Esophagus muscularis mucosa (tissue), 4 donors: ENCODE measurements at regions not wholly inside any gene's neighbourhood (a gene's known extent, or its start where the extent isn't known, plus 50 kb on each side); places are given as distances from the start of the nearest gene placed in this dataset.

Experiments used
- DNase-seq: peaks from one replicate; pipeline ENCODE4 v3.0.0-alpha.2; 2017; ENCODE audit errors: extremely low spot score
- H3K27ac ChIP-seq, 4 donors: fragments of 200-600 bp; sonication (generic); replicated peaks in 1 of 4; 1 replicate in 3 of 4; 2 replicates in 1 of 4; pipeline ENCODE4 v1.5.1; 2016 to 2019; ENCODE audit warnings: mild to moderate bottlenecking in 1 of 4
- H3K27me3 ChIP-seq, 4 donors: fragments of 200-600 bp; sonication (generic); one replicate each; pipeline versions ENCODE4 v1.5.1 to v1.6.0; 2016 to 2019
- H3K36me3 ChIP-seq, 4 donors: fragments of 200-600 bp; sonication (generic); one replicate each; pipeline ENCODE4 v1.5.1; 2016 to 2019
- H3K4me1 ChIP-seq, 4 donors: fragments of 200-600 bp; sonication (generic); one replicate each; pipeline ENCODE4 v1.5.1; 2016 to 2019
- H3K4me3 ChIP-seq, 4 donors: fragments of 200-600 bp; sonication (generic); 1 replicate in 2 of 4; 2 replicates in 2 of 4; pipeline ENCODE4 v1.5.1; 2016 to 2019; ENCODE audit warnings: mild to moderate bottlenecking in 4 of 4, moderate library complexity in 1 of 4
- H3K9me3 ChIP-seq, 4 donors: fragments of 200-600 bp; sonication (generic); 1 replicate in 3 of 4; 2 replicates in 1 of 4; pipeline ENCODE4 v1.5.1; 2016 to 2019
- CTCF ChIP-seq, 3 experiments: fragments of 200-600 bp in 2 of 3; fragments of 450-650 bp in 1 of 3; sonication (generic) in 2 of 3; IDR thresholded peaks; one replicate each; pipeline ENCODE4 v1.5.1; 2017 to 2019; ENCODE audit warnings: antibody characterized with exemption in 3 of 3, mild to moderate bottlenecking in 2 of 3, moderate library complexity in 1 of 3
- EP300 ChIP-seq: sonication (generic); formaldehyde crosslinking; IDR thresholded peaks from one replicate; pipeline ENCODE4 v1.6.1; 2017; ENCODE audit warnings: antibody characterized with exemption
- POLR2A ChIP-seq: fragments of 450-650 bp; IDR thresholded peaks from one replicate; pipeline ENCODE4 v1.6.1; 2017; ENCODE audit warnings: antibody characterized with exemption, moderate library complexity, mild to moderate bottlenecking, low read depth
- POLR2AphosphoS5 ChIP-seq, 2 donors: sonication (generic); formaldehyde crosslinking; IDR thresholded peaks; one replicate each; pipeline ENCODE4 v1.6.1; 2017; ENCODE audit warnings: antibody characterized with exemption in 2 of 2
- WGBS: methylation state at CpG from one replicate; pipeline ENCODE4 v1.1.5; 2018; 5-methylcytosine and 5-hydroxymethylcytosine counted together
- intact Hi-C: fragments of 100-400 bp; cut with DNase I; formaldehyde crosslinking; loops from one replicate; pipeline ENCODE4 v1.15.1; 2023

GRCh38 chr2:176727696-176728095 lies 458.5 kb downstream of the MTX2 start:
- TF ChIP-seq CTCF (IDR thresholded peaks at IDR 0.05) (no peak), POLR2A (no peak), POLR2AphosphoS5 (IDR thresholded peaks at IDR 0.05) (no peak), EP300 (no peak)
- no peaks in the 10 kb centered on the region for H3K9me3 ChIP-seq
- H3K4me1 ChIP-seq = peaks cover 8 to 17% (median 16%) of the 10 kb centered on the region in 4 donors
- intact Hi-C loops = no loop called here
- H3K27ac ChIP-seq = no peak overlapping the region
- WGBS = 89% methylated on average over 4 of the region's 4 CpGs
- H3K27me3 ChIP-seq = no peaks in the 10 kb centered on the region
- H3K4me3 ChIP-seq = no peak overlapping the region
- H3K36me3 ChIP-seq = no peaks in the 10 kb centered on the region
- no peak for DNase-seq

DNA sequence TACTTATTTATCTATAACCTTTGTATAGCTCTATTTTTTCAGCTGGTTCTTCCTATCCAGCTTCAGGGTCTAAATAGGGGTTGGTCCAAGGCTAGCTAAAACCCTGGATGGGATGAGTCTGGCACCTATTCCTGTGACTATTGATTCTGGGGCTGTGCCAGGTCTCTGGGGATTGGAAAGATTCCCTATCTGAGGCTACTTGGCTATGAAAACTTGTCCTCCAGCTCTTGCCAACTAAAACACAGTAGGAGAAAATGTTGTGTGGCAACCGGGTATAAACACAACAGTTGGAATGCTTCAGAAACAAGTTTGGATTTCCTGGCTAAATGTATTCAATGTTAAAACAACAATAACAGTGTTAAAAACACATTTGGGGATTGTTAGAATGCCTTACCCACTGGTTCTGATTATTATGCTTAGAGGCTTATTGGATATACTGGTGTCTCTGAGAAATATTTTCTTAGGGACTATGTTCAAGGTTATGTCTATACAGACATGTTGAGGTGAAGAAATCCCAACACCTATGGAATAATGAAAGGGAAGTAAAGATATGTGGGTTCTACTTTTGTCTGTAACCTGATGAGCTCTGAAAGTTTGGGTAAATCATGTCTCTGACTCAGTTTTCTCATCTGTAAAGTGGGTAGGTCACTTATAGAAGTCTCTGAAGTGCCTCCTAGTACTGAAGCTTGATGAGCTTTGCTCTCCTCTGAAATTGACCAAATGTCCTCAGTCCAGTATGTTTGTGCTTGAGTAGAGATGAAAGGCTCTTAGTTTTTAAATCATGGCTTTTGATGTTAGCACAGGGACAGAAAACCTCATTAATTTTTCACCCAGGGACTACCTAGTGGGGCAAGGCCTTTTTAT lies 460.7 kb downstream of the MTX2 start:
- Histone ChIP-seq H3K4me1 (peaks cover 8 to 17% (median 16%) of the 10 kb centered on the region in 4 donors), H3K4me3 (no peak overlapping the region), H3K27me3 (no peaks in the 10 kb centered on the region), H3K9me3 (no peaks in the 10 kb centered on the region), H3K36me3 (no peaks in the 10 kb centered on the region), H3K27ac (no peak overlapping the region)
- intact Hi-C loops = no loop called here
- TF ChIP-seq POLR2A (no peak), EP300 (no peak), POLR2AphosphoS5 (IDR thresholded peaks at IDR 0.05) (no peak)
- DNase-seq = no peak
- 7% methylated on average over 1 of the region's 1 CpG for WGBS

DNA sequence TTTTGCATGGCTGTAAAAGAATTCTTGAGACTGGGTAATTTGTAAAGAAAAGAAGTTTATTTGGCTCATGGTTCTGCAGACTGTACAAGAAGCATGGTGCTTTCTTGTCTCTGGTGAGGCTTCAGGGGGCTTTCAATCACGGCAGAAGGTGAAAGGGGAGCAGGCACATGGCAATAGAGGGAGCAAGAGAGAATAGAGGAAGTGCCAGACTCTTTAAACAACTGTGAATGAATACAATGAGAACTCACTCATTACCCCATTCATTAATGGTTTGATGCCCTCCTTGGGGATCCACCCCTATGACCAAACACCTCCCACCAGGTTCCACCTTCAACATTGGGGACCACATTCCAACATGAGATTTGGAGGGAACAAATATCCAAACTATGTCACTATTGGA lies 463.5 kb downstream of the MTX2 start:
- TF ChIP-seq CTCF (IDR thresholded peaks at IDR 0.05) = no peak
- TF ChIP-seq POLR2AphosphoS5 (IDR thresholded peaks at IDR 0.05) = no peak
- no peak for TF ChIP-seq EP300
- TF ChIP-seq POLR2A = no peak
- DNase-seq = no peak
- no peaks in the 10 kb centered on the region for H3K9me3 ChIP-seq
- 67% methylated on average over 1 of the region's 1 CpG for WGBS
- H3K4me3 ChIP-seq = no peak overlapping the region
- intact Hi-C loops = no loop called here
- no peaks in the 10 kb centered on the region for H3K36me3 ChIP-seq
- H3K27ac ChIP-seq = no peak overlapping the region
- peaks cover 8 to 17% (median 16%) of the 10 kb centered on the region in 4 donors for H3K4me1 ChIP-seq
- H3K27me3 ChIP-seq = no peaks in the 10 kb centered on the region

DNA sequence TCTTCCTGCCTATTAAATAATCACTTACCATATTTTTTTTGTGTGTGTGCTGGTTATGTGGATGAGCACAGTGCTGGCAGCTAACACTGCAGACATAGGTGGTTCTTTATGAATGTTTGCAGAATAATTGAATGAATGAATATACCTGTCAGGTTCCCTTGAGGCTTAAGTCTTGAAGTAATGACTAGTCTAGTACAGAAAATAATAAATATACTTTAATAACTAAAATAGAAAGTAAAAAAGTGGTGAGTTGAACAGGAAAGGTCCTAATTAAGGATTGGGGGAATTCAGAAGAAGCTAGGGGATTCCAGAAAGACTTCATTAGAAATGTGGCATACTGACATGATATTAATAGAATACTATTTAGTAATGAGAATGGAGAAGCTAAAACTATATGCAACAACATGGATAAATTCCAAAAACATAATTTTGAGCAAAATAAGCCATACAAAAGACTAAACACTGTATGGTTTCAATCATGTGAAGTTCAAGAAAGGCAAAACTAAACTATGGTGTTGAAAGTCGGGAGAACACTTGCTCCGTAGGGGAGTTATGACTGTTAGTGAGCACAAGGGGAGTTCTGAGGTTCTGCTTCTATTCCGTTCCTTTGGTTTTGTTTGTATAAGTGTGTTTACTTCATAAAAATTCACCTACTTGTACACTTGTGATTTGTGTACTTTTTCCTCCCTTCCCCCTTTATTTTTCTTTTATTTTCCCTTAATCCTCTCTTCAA lies 464.6 kb downstream of the MTX2 start:
- intact Hi-C loops = no loop called here
- Histone ChIP-seq H3K27me3 (no peaks in the 10 kb centered on the region), H3K36me3 (no peaks in the 10 kb centered on the region), H3K4me1 (peaks cover 8 to 17% (median 16%) of the 10 kb centered on the region in 4 donors), H3K9me3 (no peaks in the 10 kb centered on the region), H3K27ac (no peak overlapping the region), H3K4me3 (no peak overlapping the region)
- WGBS = 86% methylated on average over 3 of the region's 3 CpGs
- no peak for DNase-seq
- no peak for TF ChIP-seq CTCF (IDR thresholded peaks at IDR 0.05)
- no peak for TF ChIP-seq POLR2AphosphoS5 (IDR thresholded peaks at IDR 0.05)
- TF ChIP-seq EP300 = no peak
- no peak for TF ChIP-seq POLR2A

GRCh38 chr2:176734868-176735267 lies 465.6 kb downstream of the MTX2 start:
- Histone ChIP-seq H3K27me3 (no peaks in the 10 kb centered on the region), H3K4me1 (peaks cover 1 to 9% (median 6%) of the 10 kb centered on the region in 4 donors), H3K36me3 (no peaks in the 10 kb centered on the region), H3K9me3 (no peaks in the 10 kb centered on the region), H3K4me3 (no peak overlapping the region), H3K27ac (no peak overlapping the region)
- intact Hi-C loops = no loop called here
- no peak for TF ChIP-seq EP300
- no peak for TF ChIP-seq CTCF (IDR thresholded peaks at IDR 0.05)
- no peak for TF ChIP-seq POLR2A
- TF ChIP-seq POLR2AphosphoS5 (IDR thresholded peaks at IDR 0.05) = no peak
- WGBS = 98% methylated on average over 5 of the region's 5 CpGs
- no peak for DNase-seq
